HG03196 (cell line): ENCODE measurements at regions not wholly inside any gene's neighbourhood (a gene's known extent, or its start where the extent isn't known, plus 50 kb on each side); places are given as distances from the start of the nearest gene placed in this dataset.
"Not testable (repeated sequence)": the region's sequence is repeated elsewhere in the genome, so short reads cannot be mapped to it uniquely, and the experiment has no call there.

Experiments
- ATAC-seq: cut with Tn5 transposase; IDR thresholded peaks from one replicate; pipeline ENCODE4 v1.9.1; 2021; ENCODE audit not compliant: unreplicated experiment

GRCh38 chr9:96133321-96134021, 168.5 kb downstream of the HSD17B3 start:
- no peak for ATAC-seq

- no peak for ATAC-seq
Observed at GRCh38 chr9:96131825-96132224, 170.2 kb downstream of the HSD17B3 start.

GRCh38 chr9:96130970-96131369, 171.0 kb downstream of the HSD17B3 start:
- ATAC-seq, result no peak

- no peak for ATAC-seq
Observed at GRCh38 chr9:96129747-96130146, 172.2 kb downstream of the HSD17B3 start.

GRCh38 chr9:96128880-96129279, 173.1 kb downstream of the HSD17B3 start:
- ATAC-seq, result no peak

GRCh38 chr9:96126321-96126881, 175.6 kb downstream of the HSD17B3 start:
- ATAC-seq, result no peak

- no peak for ATAC-seq
Observed at GRCh38 chr9:96125624-96126023, 176.4 kb downstream of the HSD17B3 start.

- no peak for ATAC-seq
Observed at GRCh38 chr9:96122751-96123150, 179.2 kb downstream of the HSD17B3 start.

GRCh38 chr9:96122282-96122681, 179.7 kb downstream of the HSD17B3 start:
- ATAC-seq, result no peak

GRCh38 chr9:96121136-96121535, 180.8 kb downstream of the HSD17B3 start:
- ATAC-seq, result no peak

GRCh38 chr9:96117398-96118080, 184.4 kb downstream of the HSD17B3 start:
- no peak for ATAC-seq

GRCh38 chr9:96116275-96117064, 185.5 kb downstream of the HSD17B3 start:
- ATAC-seq, result no peak

GRCh38 chr9:96115836-96116235, 186.1 kb downstream of the HSD17B3 start:
- ATAC-seq, result no peak

GRCh38 chr9:96113032-96113431, 188.9 kb downstream of the HSD17B3 start:
- no peak for ATAC-seq

- ATAC-seq, result no peak
Observed at GRCh38 chr9:96109680-96110351, 192.2 kb downstream of the HSD17B3 start.

- no peak for ATAC-seq
Observed at GRCh38 chr9:96108691-96109380, 193.1 kb downstream of the HSD17B3 start.

GRCh38 chr9:96107436-96107835, 194.5 kb downstream of the HSD17B3 start:
- no peak for ATAC-seq

GRCh38 chr9:96100385-96101300, 201.3 kb downstream of the HSD17B3 start:
- ATAC-seq, result no peak

GRCh38 chr9:96090630-96091029, 211.3 kb downstream of the HSD17B3 start:
- not testable (repeated sequence) for ATAC-seq
